H54 (cell line): ENCODE measurements at regions not wholly inside any gene's neighbourhood (a gene's known extent, or its start where the extent isn't known, plus 50 kb on each side); places are given as distances from the start of the nearest gene placed in this dataset.

ENCODE experiments used
- DNase-seq: peaks from one replicate; pipeline ENCODE4 v3.0.0; 2011; ENCODE audit warnings: low spot score, mixed read lengths; ENCODE audit not compliant: insufficient read length
- FAIRE-seq: peaks from 3 replicates; lab custom pipeline; 2011; peaks lifted over from hg19 to GRCh38; lab: Jason Lieb, UNC
- POLR2A ChIP-seq: IDR thresholded peaks from 2 replicates; pipeline ENCODE4 v1.6.1; 2011; ENCODE audit warnings: low read depth, mild to moderate bottlenecking, low read length

- no peak for TF ChIP-seq POLR2A
- FAIRE-seq (no peak), DNase-seq (no peak)
These were observed 136.4 kb upstream of the ODAD2 start for GRCh38 chr10:28135258-28135657.

- TF ChIP-seq POLR2A: no peak
- FAIRE-seq (peak; percentile 99), DNase-seq (no peak)
These were observed 131.4 kb upstream of the ODAD2 start for GRCh38 chr10:28130267-28130666.

- no peak for DNase-seq
- no peak for TF ChIP-seq POLR2A
- peak; percentile 57 for FAIRE-seq
These were observed 129.0 kb upstream of the ODAD2 start for GRCh38 chr10:28127881-28128280.

- FAIRE-seq (peak; percentile 81), DNase-seq (no peak)
- no peak for TF ChIP-seq POLR2A
These were observed 126.8 kb upstream of the ODAD2 start for GRCh38 chr10:28125701-28126100.

- no peak for TF ChIP-seq POLR2A
- peak; percentile 80 for FAIRE-seq
- DNase-seq: no peak
These were observed 121.9 kb upstream of the ODAD2 start for GRCh38 chr10:28120795-28121194.

GRCh38 chr10:28120043-28120749, 121.3 kb upstream of the ODAD2 start:
- DNase-seq (no peak), FAIRE-seq (no peak)
- TF ChIP-seq POLR2A: no peak

GRCh38 chr10:28118985-28119628, 120.2 kb upstream of the ODAD2 start:
- no peak for DNase-seq
- FAIRE-seq: no peak
- TF ChIP-seq POLR2A: no peak

GRCh38 chr10:28113202-28113601, 114.3 kb upstream of the ODAD2 start:
- no peak for DNase-seq
- no peak for FAIRE-seq
- TF ChIP-seq POLR2A: no peak

GRCh38 chr10:28111712-28112111, 112.8 kb upstream of the ODAD2 start:
- TF ChIP-seq POLR2A: no peak
- FAIRE-seq: peak; percentile 83
- DNase-seq: no peak

GRCh38 chr10:28105561-28105960, 106.7 kb upstream of the ODAD2 start:
- DNase-seq: no peak
- FAIRE-seq: no peak
- TF ChIP-seq POLR2A: no peak

- TF ChIP-seq POLR2A: no peak
- no peak for FAIRE-seq
These were observed 98.8 kb upstream of the ODAD2 start for GRCh38 chr10:28097633-28098032.

GRCh38 chr10:28095791-28096378, 97.0 kb upstream of the ODAD2 start:
- no peak for TF ChIP-seq POLR2A
- DNase-seq (no peak), FAIRE-seq (peak; percentile 83)

More at GRCh38 chr10:28097633-28098032, 98.8 kb upstream of the ODAD2 start:
- DNase-seq: no peak

- peak; percentile 64 for FAIRE-seq
- TF ChIP-seq POLR2A: no peak
These were observed 95.2 kb upstream of the ODAD2 start for GRCh38 chr10:28094121-28094520.

GRCh38 chr10:28091913-28092312, 93.0 kb upstream of the ODAD2 start:
- no peak for FAIRE-seq

More at GRCh38 chr10:28094121-28094520, 95.2 kb upstream of the ODAD2 start:
- DNase-seq: no peak

GRCh38 chr10:28090506-28090905, 91.6 kb upstream of the ODAD2 start:
- FAIRE-seq (no peak), DNase-seq (no peak)
- no peak for TF ChIP-seq POLR2A

More at GRCh38 chr10:28091913-28092312, 93.0 kb upstream of the ODAD2 start:
- no peak for TF ChIP-seq POLR2A
- no peak for DNase-seq
